Inferior parietal cortex (tissue), 1 donor: ENCODE measurements at regions not wholly inside any gene's neighbourhood (a gene's known extent, or its start where the extent isn't known, plus 50 kb on each side); places are given as distances from the start of the nearest gene placed in this dataset.

Source experiments
- DNase-seq: peaks from one replicate; pipeline ENCODE4 v3.0.0-alpha.2; 2016; ENCODE audit errors: extremely low spot score

- DNase-seq, result no peak
These were observed 116.0 kb downstream of the SALL1 start for GRCh38 chr16:51035110-51035498.

DNA sequence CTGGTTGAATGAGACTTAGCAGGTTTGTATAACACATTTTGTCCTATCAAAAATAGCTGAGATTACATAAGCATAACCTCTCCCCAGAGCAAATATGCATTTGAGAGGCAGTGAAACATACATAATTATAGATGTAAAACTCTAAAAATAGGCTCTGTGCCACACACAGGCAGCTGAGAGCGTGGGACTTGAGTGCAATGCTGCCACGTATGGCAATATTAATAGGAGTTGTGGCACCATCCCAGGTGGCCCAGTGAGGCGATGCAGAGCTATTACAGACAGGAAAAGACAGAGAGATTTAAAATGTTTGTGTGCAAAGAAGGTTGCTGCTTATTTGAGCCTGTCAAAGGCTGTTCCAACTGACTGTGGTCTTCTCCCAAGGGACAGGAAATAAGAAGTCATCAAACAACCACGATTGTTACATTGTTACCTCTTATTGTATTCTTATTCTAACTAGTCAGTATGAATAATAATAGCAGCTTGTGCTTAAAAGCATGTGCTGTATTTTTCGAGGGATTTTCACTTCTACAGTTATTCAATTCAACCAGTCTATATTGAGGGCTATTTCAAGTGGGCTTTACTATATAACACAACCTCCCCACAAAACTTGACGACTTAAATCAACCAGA, 116.5 kb downstream of the SALL1 start:
- peak; percentile 69 for DNase-seq

DNA sequence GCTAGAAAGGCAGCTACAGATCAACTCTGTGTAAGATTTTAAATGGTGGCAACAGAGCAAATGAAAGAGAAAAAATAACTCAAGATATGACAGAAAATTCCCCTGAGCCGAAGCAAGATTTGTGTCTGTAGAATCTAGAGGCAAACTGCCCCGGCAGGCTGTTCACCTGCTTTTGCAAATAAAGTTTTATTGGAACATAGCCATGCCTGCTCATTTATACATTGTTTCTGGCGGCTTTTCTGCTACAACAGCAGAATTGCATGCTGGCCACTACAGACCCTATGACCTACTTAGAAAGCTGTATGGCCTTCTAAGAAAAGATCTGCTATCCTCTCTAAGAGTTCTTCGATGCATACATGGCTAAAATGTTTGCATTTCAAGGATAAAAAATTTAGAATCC, 119.5 kb downstream of the SALL1 start:
- no peak for DNase-seq

GRCh38 chr16:51030516-51030915, 120.6 kb downstream of the SALL1 start:
- DNase-seq, result no peak

DNA sequence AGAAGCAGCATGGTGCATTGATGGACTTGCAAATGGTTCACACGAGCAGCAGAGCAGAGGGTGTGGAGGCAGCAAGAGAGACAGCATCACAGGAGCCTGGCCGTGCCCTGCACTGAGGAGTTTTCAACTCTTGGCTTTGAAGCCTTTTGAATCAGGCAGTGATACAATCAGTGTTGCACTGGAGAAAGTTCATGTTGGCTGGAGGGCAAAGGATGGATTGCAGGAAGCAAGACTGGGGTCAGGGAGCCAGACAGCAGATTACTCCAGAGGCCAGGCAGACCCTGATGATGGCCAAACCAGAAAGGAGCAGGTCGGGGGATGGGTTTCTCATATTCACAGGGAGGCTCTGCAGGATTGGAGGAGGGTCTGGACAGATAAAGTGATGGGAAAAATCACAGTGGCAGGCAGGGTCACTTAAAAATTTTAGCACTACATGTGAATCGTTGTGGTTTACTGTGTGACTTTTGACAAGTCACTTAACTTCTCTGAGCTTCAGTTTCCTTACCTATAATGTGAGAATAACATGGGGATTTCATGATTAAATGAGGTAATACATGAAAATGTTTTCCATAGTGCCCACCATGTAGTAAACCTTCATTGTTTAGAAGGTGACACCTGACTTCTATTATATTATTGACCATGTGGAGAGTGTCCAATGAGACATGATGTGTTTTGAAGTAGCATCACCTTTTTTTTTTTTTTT, 125.3 kb downstream of the SALL1 start:
- DNase-seq, result no peak

- no peak for DNase-seq
These were observed 126.4 kb downstream of the SALL1 start for GRCh38 chr16:51024703-51025102.

- no peak for DNase-seq
These were observed 128.1 kb downstream of the SALL1 start for GRCh38 chr16:51022955-51023354.

DNA sequence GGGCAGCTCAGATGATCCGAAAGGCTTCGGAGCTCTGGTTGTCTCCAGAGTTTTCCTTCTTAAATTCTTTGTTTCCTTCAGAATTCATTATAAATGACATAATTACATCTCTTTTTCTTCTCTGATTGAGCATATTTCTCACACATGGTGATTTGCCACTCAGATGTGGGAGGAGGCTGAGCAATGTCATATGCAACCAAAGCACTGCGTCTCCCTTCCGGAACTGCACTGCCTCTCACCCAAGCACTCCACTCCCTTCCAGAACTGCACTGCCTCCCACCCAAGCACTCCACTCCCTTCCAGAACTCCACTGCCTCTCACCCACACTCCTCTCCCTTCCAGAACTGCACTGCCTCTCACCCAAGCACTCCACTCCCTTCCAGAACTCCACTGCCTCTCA, 131.5 kb downstream of the SALL1 start:
- no peak for DNase-seq

DNA sequence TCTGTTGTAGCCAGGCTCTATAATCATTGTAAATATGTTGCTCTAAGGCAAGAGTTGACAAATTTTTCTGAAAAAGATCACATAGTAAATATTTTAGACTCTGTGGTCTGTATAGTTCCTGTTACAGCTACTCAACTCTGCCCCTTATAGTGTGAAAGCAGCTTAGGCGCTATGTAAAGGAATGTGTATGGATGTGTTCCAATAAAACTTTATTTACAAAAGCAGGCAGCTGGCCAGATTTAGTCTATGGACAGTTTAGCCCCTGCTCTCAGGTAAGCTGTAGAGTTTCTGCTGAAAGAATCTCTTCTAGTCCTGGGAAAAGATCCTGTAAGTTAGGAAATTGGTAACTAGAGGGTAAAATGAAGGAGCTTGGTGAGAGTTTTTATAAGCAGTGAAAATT, 133.1 kb downstream of the SALL1 start:
- DNase-seq, result no peak

GRCh38 chr16:51012396-51012795, 138.7 kb downstream of the SALL1 start:
- no peak for DNase-seq

GRCh38 chr16:51010817-51011216, 140.3 kb downstream of the SALL1 start:
- DNase-seq, result no peak

- DNase-seq, result no peak
These were observed 141.3 kb downstream of the SALL1 start for GRCh38 chr16:51009813-51010212.

- no peak for DNase-seq
These were observed 141.7 kb downstream of the SALL1 start for GRCh38 chr16:51009359-51009758.

DNA sequence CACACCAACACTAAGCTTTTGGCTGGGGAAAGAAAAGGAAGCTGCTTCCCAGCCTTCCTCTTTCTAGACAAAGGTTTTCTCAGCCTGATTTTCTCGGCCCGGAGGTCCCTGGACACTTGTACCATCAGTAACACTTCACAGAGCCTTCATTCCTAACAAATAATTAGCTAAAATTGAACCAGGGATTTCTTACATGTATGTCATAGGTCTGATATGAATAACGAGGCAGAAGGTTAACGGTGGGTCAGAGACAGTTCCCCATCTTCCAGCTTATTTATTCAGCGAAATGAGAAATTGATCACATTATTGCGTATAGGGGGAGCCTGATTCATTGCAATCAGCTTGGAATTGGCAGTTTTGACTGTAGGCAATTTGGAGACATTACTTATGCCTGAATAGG, 142.5 kb downstream of the SALL1 start:
- DNase-seq, result no peak

DNA sequence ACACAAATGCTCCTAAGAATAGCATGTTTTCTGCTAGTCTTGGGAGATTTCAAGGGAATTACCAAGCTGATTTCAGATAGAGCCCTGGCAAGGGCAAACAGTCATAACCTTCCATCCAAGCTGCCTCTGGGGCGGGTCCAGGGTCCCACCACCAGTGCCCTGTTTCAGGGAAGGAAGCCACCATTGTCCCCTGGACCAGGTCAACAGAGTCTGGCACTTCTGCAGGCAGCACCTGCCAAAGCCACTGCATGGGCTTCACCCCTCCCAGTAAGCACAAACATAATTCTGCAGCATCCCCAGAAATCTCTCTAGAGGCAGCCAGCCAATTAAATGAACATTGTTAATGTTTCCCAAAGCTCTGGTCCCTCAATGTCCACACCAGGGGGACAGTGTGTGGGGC, 143.0 kb downstream of the SALL1 start:
- no peak for DNase-seq

- no peak for DNase-seq
These were observed 147.1 kb downstream of the SALL1 start for GRCh38 chr16:51003850-51004566.

DNA sequence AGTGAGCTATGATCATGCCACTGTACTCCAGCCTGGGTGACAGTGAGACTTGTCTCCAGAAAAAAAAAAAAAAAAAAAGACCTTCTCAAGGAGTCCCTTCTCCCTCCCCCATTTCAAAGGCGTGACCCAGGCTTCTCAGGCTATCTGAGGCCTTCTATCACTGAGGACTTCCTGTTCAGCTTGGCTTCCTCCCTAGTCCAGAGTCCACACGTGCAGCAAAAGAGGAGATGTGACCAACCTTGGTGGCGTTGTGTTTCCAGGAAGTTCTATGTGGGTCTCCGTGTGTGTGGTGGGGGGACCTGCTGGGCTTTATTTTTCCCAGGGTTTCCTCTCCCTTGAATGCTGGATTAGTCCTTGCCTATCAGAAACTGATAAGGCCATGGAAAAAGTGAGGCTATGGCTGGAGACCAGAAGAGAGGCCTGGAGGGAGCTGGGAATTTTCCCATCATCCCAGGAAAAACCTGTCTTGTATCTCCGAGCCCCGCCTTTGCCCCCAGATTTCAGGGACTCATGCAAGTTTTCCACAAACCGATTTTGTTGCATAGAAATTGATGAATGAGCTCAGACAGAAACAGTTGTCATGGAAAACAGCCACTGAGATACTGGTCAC, 148.1 kb downstream of the SALL1 start:
- no peak for DNase-seq

DNA sequence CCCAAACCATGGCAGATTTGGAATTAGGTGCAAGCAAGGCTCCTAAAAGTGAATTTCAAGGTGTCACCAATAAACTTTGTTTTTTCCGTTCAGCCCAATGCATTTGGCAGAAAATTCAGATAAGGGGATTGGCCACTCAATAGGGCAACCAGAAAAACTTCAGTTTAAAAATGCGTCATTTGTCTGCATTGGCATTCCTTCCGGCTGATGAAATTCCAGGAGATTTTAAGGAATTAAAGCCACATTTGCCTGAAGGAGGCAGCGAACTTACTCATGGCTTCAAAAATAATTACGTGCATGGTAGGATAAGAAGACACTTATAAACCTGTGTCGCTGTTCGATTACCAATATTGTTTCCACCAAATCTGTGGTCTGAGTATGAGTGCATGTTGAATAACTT, 151.9 kb downstream of the SALL1 start:
- no peak for DNase-seq

DNA sequence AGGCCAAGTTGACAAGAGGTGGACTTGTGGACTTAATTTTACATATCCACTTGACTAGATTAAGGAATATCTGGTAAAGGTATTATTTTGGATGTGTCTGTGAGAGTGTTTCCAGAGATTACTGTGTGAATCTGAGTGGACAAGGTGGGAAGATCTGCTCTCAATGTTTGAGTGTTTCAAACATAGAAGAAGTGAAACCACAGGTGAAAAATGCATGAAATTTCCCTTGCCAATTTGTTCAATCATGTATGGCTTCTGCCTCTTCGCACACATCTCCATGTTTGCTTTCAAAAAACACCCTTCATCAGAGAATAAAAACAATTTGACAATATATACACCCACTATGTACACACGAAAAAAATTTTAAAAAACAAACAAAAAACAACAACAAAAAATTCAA, 152.7 kb downstream of the SALL1 start:
- DNase-seq, result no peak

DNA sequence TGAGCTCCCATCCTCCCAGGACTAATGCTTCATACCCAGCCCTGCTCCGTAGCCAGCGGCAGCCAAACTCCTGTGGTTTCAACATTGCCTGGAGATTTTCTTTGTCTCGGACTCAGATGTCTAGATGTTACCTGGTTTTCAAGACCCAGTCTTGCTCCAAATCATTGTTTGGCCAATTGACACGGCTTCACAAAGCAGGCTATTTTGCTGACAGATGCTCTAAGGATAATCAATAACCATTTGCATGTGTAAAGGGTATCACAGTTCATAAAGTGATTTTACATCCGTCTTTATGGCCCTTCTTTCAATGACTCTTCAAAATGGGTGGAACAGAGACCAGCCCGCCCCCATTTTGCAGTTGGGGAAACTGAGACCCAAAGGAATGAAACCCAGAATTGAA, 153.4 kb downstream of the SALL1 start:
- no peak for DNase-seq

DNA sequence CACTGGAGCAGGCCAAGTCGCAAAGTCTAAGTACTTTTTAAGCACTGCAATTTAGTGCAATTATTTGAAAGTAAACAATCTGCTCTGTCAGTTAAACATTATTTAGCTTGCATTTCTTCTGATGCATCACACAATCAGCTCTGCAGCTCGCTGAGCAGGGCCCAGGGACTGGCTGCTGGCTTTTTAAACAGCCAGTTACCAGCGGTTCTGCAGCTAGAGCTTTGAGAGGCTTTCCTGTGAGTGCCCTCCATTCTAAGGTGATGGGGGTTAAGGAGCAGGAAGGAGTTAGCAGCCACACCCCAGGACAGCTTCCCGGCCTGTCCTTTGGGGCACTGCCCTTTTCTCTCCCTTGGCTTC, 154.3 kb downstream of the SALL1 start:
- no peak for DNase-seq

DNA sequence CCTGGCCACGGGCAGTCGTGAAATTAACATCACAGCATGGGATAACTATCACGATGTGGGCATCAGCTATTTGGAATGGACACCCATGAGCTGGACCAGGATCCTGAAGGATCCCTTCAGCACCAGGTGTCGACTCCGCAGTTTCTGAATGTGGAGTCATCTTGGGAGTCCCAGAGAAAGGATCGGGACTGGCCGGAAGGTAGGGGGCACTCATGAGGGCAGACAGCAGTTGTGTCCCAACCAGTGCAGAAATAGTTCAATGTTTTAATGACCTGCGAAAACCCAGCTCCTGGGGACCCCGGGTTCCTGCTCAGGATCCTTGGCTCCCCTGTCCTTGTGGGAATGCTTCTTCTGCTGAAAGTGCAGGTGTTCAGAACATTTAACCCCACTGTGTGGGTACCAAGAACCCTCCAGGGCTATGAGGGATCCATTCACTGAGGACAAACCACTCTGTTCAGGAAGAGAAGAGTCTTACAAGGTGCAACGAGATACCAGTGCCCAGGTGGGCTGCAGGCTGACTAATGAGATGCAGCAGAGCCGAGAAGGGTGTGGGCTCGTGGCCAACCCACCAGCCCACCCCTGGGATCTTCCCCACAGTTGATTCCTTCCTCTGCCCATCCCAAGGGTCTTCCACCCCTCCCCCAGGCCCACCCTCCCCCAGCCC, 154.8 kb downstream of the SALL1 start:
- DNase-seq, result no peak
